HFF-Myc (cell line): ENCODE measurements at regions not wholly inside any gene's neighbourhood (a gene's known extent, or its start where the extent isn't known, plus 50 kb on each side); places are given as distances from the start of the nearest gene placed in this dataset.

Experiments used
- DNase-seq: peaks from one replicate; pipeline ENCODE4 v3.0.0-alpha.2; 2011; ENCODE audit warnings: low read depth; ENCODE audit errors: extremely low read depth
- H3K4me3 ChIP-seq: replicated peaks from 2 replicates; pipeline ENCODE4 v1.5.1; 2011; ENCODE audit warnings: low read depth, mild to moderate bottlenecking, control low read depth, low read length
- CTCF ChIP-seq: IDR thresholded peaks from 2 replicates; pipeline ENCODE4 v1.5.1; 2012; ENCODE audit warnings: mild to moderate bottlenecking, low read depth, low read length, control low read depth; ENCODE audit errors: missing control alignments

DNA sequence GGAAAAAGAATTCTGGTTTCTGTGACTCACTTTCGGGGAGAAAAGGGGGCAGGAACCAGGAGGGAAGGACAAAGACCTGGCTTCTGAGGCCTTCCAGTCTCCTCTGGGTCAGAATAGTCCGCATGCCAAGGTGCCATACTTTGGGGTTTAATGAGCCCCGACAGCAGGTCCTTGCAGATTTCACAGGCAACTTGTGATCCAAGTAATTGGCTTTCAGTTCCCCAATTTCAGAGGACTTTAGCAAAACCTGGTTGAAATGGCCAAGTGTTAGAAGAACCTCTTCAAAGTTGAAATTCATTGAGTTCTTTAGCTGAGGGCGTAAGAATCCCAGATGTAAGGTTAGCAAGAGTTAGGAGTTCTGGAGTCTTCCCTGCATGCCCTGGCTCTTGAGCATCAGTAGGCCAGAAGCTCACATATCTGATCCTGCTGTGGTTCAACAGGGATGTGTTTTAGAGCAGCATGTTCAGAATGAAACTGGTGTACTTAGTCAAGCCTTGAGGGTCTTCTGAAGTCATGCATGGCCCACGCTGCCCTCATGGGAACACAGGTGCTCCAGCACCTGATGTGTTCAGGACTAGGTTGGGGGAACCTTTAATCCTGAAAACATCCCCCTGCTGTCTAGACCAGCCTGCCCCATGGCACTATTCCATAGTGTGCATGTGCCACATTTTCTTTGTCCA lies 143.0 kb downstream of the NUP35 start:
- no peak for TF ChIP-seq CTCF
- H3K4me3 ChIP-seq, result no peak overlapping the region
- no peak for DNase-seq

GRCh38 chr2:183269956-183270355 lies 145.7 kb downstream of the NUP35 start:
- DNase-seq, result no peak
- no peak for TF ChIP-seq CTCF
- H3K4me3 ChIP-seq, result no peak overlapping the region

DNA sequence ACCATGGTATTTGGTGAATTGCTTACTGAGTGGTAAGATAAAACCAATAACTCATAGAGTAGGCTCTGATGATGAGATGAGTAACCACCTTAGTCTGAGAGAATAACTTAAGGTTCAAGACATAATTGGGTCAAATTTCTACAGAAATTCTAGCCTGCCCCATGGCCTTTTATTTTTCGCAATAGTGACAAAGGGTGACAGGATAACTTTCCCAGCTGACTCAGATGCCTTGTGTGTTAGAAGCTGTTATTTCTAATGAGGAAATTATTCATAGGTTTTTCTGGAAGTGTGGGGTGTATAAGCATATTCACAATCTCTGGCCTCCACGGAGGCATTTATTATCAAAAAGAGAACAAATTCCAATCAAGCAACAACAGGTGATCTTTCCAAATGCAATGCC lies 159.0 kb downstream of the NUP35 start:
- no peak for TF ChIP-seq CTCF
- no peak overlapping the region for H3K4me3 ChIP-seq
- DNase-seq, result no peak

GRCh38 chr2:183284606-183285005 lies 160.4 kb downstream of the NUP35 start:
- peak; percentile 12 for DNase-seq
- TF ChIP-seq CTCF, result no peak
- no peak overlapping the region for H3K4me3 ChIP-seq

DNA sequence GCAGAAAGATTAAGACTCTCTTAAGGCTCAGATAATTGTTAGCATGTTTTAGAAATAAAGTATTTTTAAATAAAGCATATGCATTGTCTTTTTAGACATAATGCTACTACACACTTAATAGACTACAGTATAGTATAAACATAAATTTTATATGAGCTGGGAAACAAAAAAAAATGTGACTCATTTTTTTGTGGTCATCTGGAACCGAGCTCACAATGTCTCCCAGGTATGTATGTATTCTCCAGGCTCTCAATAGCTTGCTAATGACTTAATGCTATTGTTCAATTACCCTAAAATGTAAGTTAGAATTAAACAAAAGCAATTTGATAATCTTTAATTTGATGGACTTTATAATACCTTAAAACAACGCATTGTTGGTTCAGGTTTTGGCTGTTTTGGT lies 167.2 kb downstream of the NUP35 start:
- no peak overlapping the region for H3K4me3 ChIP-seq
- TF ChIP-seq CTCF, result no peak
- DNase-seq, result no peak

GRCh38 chr2:183292028-183292427 lies 167.8 kb downstream of the NUP35 start:
- no peak for TF ChIP-seq CTCF
- DNase-seq, result no peak
- no peak overlapping the region for H3K4me3 ChIP-seq

- H3K4me3 ChIP-seq, result no peak overlapping the region
- DNase-seq, result no peak
- TF ChIP-seq CTCF, result no peak
Observed at GRCh38 chr2:183339311-183339710, 215.1 kb downstream of the NUP35 start.
